HepG2 (cell line): ENCODE measurements at regions not wholly inside any gene's neighbourhood (a gene's known extent, or its start where the extent isn't known, plus 50 kb on each side); places are given as distances from the start of the nearest gene placed in this dataset.

Experiments
- ATAC-seq: fragments of 200-7000 bp; cut with Tn5 transposase; 3 replicates; pipeline ENCODE4 v1.9.1; 2020; ENCODE audit warnings: mild to moderate bottlenecking, moderate library complexity
- BruUV-seq: library from RNA; stranded (reverse); fragments of 400-500 nt; replicated peaks from 2 replicates; lab custom pipeline; 2021; lab: Mats Ljungman, UMichigan
- CTCF ChIA-PET: fragments of 300-600 bp; formaldehyde crosslinking; extraction: SDS; loops from one replicate; lab custom pipeline; 2021; ENCODE audit warnings: low total read pairs, inconsistent platforms, low intra/inter-chr PET ratio; lab: Yijun Ruan, JAX
- POLR2A ChIA-PET: fragments of 350-600 bp; sonication (Branson Sonifier 250); formaldehyde crosslinking; loops from one replicate; lab custom pipeline; 2020; ENCODE audit warnings: antibody characterized with exemption, inconsistent platforms; lab: Yijun Ruan, JAX
- DNase-seq: peaks from one replicate; pipeline ENCODE4 v3.0.0-alpha.2; 2015; ENCODE audit warnings: low spot score
- FAIRE-seq: peaks from 3 replicates; lab custom pipeline; 2011; peaks lifted over from hg19 to GRCh38; lab: Jason Lieb, UNC
- H2AFZ ChIP-seq: one replicate; pipeline ENCODE4 v1.6.1; 2011; ENCODE audit warnings: low read length, inconsistent platforms
- H3K27ac ChIP-seq: fragments of 300-600 bp; 3 replicates; pipeline ENCODE4 v1.8.0; 2011; ENCODE audit warnings: mixed run types, mild to moderate bottlenecking, mixed read lengths, low read length, inconsistent platforms; ENCODE audit not compliant: insufficient read depth; ENCODE audit errors: extremely low read length
- H3K27me3 ChIP-seq, 2 experiments: fragments of 200-600 bp in 1 of 2; 2 replicates in 1 of 2; 3 replicates in 1 of 2; pipeline versions ENCODE4 v1.6.0 to v1.8.0; 2011; ENCODE audit warnings: low read length in 2 of 2, mild to moderate bottlenecking in 2 of 2, moderate library complexity in 2 of 2, inconsistent platforms in 1 of 2; ENCODE audit not compliant: insufficient read depth in 2 of 2, control insufficient read depth in 1 of 2
- H3K36me3 ChIP-seq, 2 experiments: fragments of 200-600 bp in 1 of 2; replicated peaks in 1 of 2; 2 replicates in 1 of 2; 3 replicates in 1 of 2; pipeline versions ENCODE4 v1.5.1 to v1.8.0; 2011; ENCODE audit warnings: low read length in 2 of 2, inconsistent platforms in 1 of 2; ENCODE audit not compliant: insufficient read depth in 2 of 2, control insufficient read depth in 1 of 2
- H3K4me1 ChIP-seq: 2 replicates; pipeline ENCODE4 v1.5.1; 2012; ENCODE audit warnings: low read length, inconsistent platforms; ENCODE audit not compliant: insufficient read depth
- H3K4me2 ChIP-seq: 2 replicates; pipeline ENCODE4 v1.6.0; 2011; ENCODE audit warnings: low read depth, low read length, inconsistent platforms
- H3K4me3 ChIP-seq, 3 experiments: fragments of 200-600 bp in 1 of 3; sonication (generic), shearing (Covaris generic) in 1 of 3; replicated peaks in 1 of 3; 2 replicates each; pipeline ENCODE4 v1.5.1; 2011 to 2016; ENCODE audit warnings: low read length in 3 of 3, inconsistent platforms in 2 of 3, low read depth in 2 of 3, mild to moderate bottlenecking in 2 of 3, control low read depth in 1 of 3, mixed read lengths in 1 of 3; ENCODE audit not compliant: insufficient read depth in 1 of 3
- H3K79me2 ChIP-seq: one replicate; pipeline ENCODE4 v1.6.1; 2011; ENCODE audit warnings: low read length, inconsistent platforms; ENCODE audit not compliant: insufficient read depth
- H3K9ac ChIP-seq: 2 replicates; pipeline ENCODE4 v1.6.0; 2011; ENCODE audit warnings: mild to moderate bottlenecking, low read depth, low read length, inconsistent platforms; ENCODE audit not compliant: insufficient read depth
- H3K9me3 ChIP-seq: 2 replicates; pipeline ENCODE4 v1.5.1; 2012; ENCODE audit warnings: mild to moderate bottlenecking, low read length
- H4K20me1 ChIP-seq: 2 replicates; pipeline ENCODE4 v1.6.0; 2011; ENCODE audit warnings: inconsistent platforms, mild to moderate bottlenecking, low read length, moderate library complexity; ENCODE audit not compliant: insufficient read depth
- DNMT1 ChIP-seq: sonication (generic); formaldehyde crosslinking; IDR thresholded peaks from 2 replicates; pipeline ENCODE4 v1.5.1; 2020; ENCODE audit warnings: mild to moderate bottlenecking, missing genetic modification reagents
- HNRNPK ChIP-seq: fragments of 200-400 bp; formaldehyde crosslinking; IDR thresholded peaks from 2 replicates; pipeline ENCODE4 v1.6.1; 2018; ENCODE audit warnings: low read length, low read depth, moderate library complexity, mild to moderate bottlenecking; ENCODE audit not compliant: poor library complexity, severe bottlenecking
- MXD3 ChIP-seq: IDR thresholded peaks from 2 replicates; pipeline ENCODE4 v1.6.1; 2016; ENCODE audit warnings: mild to moderate bottlenecking, missing biosample characterization, missing genetic modification reagents
- SP4 ChIP-seq: sonication (generic); formaldehyde crosslinking; IDR thresholded peaks from 2 replicates; pipeline ENCODE4 v1.8.1; 2023; ENCODE audit warnings: mild to moderate bottlenecking, missing genetic modification reagents
- SP5 ChIP-seq: IDR thresholded peaks from 2 replicates; pipeline ENCODE4 v1.6.1; 2016; ENCODE audit warnings: low read depth, borderline replicate concordance
- TRIM22 ChIP-seq: fragments of 450-650 bp; IDR thresholded peaks from 2 replicates; pipeline ENCODE4 v1.6.1; 2017
- WIZ ChIP-seq: sonication (generic); formaldehyde crosslinking; IDR thresholded peaks from 2 replicates; pipeline ENCODE4 v1.5.1; 2020; ENCODE audit warnings: mild to moderate bottlenecking, missing genetic modification reagents
- ZBTB1 ChIP-seq: sonication (generic); formaldehyde crosslinking; IDR thresholded peaks from 2 replicates; pipeline ENCODE4 v1.4.0; 2020; ENCODE audit warnings: missing genetic modification reagents, borderline replicate concordance
- ZFAT ChIP-seq: sonication (generic); formaldehyde crosslinking; conservative IDR thresholded peaks from 2 replicates; pipeline ENCODE4 v1.8.1; 2023; ENCODE audit warnings: missing genetic modification reagents, inconsistent platforms
- ZNF121 ChIP-seq: sonication (generic); formaldehyde crosslinking; IDR thresholded peaks from 2 replicates; pipeline ENCODE4 v1.5.0; 2020; ENCODE audit warnings: mild to moderate bottlenecking, missing genetic modification reagents
- ZNF33B ChIP-seq: sonication (generic); formaldehyde crosslinking; IDR thresholded peaks from 2 replicates; pipeline ENCODE4 v1.5.1; 2020; ENCODE audit warnings: mild to moderate bottlenecking, missing genetic modification reagents
- ZNF432 ChIP-seq: sonication (generic); formaldehyde crosslinking; IDR thresholded peaks from 2 replicates; pipeline ENCODE4 v1.5.0; 2020; ENCODE audit warnings: missing genetic modification reagents, mild to moderate bottlenecking, borderline replicate concordance
- ZNF512B ChIP-seq: sonication (generic); formaldehyde crosslinking; IDR thresholded peaks from 2 replicates; pipeline ENCODE4 v1.5.1; 2020; ENCODE audit warnings: missing genetic modification reagents, mild to moderate bottlenecking, borderline replicate concordance
- ZNF564 ChIP-seq: sonication (generic); formaldehyde crosslinking; IDR thresholded peaks from 2 replicates; pipeline ENCODE4 v1.8.1; 2023; ENCODE audit warnings: mild to moderate bottlenecking, missing genetic modification reagents
- ZNF773 ChIP-seq: sonication (generic); formaldehyde crosslinking; IDR thresholded peaks from 2 replicates; pipeline ENCODE4 v1.4.0; 2020; ENCODE audit warnings: missing genetic modification reagents, borderline replicate concordance
- ZNF790 ChIP-seq: sonication (generic); formaldehyde crosslinking; IDR thresholded peaks from 2 replicates; pipeline ENCODE4 v1.8.0; 2022; ENCODE audit warnings: missing genetic modification reagents, mild to moderate bottlenecking, borderline replicate concordance
- WGBS: methylation state at CpG from one replicate; pipeline ENCODE4 v1.1.6; 2017; ENCODE audit warnings: low lambda C conversion rate; 5-methylcytosine and 5-hydroxymethylcytosine counted together
- in situ Hi-C: cut with HindIII; loops from 2 replicates; pipeline ENCODE4 v1.10.0; 2017; ENCODE audit warnings: low pct_unique_long_range_greater_than_20kb; ENCODE audit not compliant: extremely low pct_ligation_motif_present
- intact Hi-C: fragments of 100-400 bp; cut with micrococcal nuclease; formaldehyde crosslinking; loops from one replicate; pipeline ENCODE4 v1.10.0; 2022; ENCODE audit not compliant: unreplicated experiment

GRCh38 chr13:54287062-54287764, 1258.6 kb downstream of the OLFM4 start:
- CTCF ChIA-PET: no interaction called here
- no peaks in the 10 kb centered on the region for H3K36me3 ChIP-seq
- TF ChIP-seq ZBTB1 (no peak), ZNF33B (no peak), ZNF773 (no peak), ZNF790 (no peak), SP4 (CRISPR knock-in tag) (no peak), ZNF512B (no peak), TRIM22 (no peak), ZNF432 (CRISPR knock-in tag) (no peak), ZFAT (CRISPR knock-in tag) (no peak), MXD3 (CRISPR knock-in tag) (no peak), SP5 (CRISPR knock-in tag) (no peak), DNMT1 (no peak), HNRNPK (no peak), ZNF121 (no peak), ZNF564 (CRISPR knock-in tag) (no peak), WIZ (CRISPR knock-in tag) (no peak)

More at GRCh38 chr13:54287062-54287764, 1258.6 kb downstream of the OLFM4 start:
- no peak overlapping the region for H3K27ac ChIP-seq
- no peaks in the 10 kb centered on the region for H3K79me2 ChIP-seq
- H3K4me2 ChIP-seq: no peak overlapping the region
- peaks cover 76% of the 10 kb centered on the region for H3K9me3 ChIP-seq
- H4K20me1 ChIP-seq: no peaks in the 10 kb centered on the region
- no TSS peak for BruUV-seq
- WGBS: 14% methylated on average over 4 of the region's 10 CpGs
- in situ Hi-C loops: no loop called here
- intact Hi-C loops: no loop called here
- H3K27me3 ChIP-seq: no peaks in the 10 kb centered on the region
- no peak overlapping the region for H3K9ac ChIP-seq
- H3K4me3 ChIP-seq: no peak overlapping the region
- POLR2A ChIA-PET: no interaction called here
- no peak overlapping the region for H2AFZ ChIP-seq
- ATAC-seq (no peak), DNase-seq (no peak), FAIRE-seq (no peak)
- H3K4me1 ChIP-seq: no peaks in the 10 kb centered on the region
